ENCODE measurements at regions not wholly inside any gene's neighbourhood (a gene's known extent, or its start where the extent isn't known, plus 50 kb on each side); places are given as distances from the start of the nearest gene placed in this dataset.

DNA sequence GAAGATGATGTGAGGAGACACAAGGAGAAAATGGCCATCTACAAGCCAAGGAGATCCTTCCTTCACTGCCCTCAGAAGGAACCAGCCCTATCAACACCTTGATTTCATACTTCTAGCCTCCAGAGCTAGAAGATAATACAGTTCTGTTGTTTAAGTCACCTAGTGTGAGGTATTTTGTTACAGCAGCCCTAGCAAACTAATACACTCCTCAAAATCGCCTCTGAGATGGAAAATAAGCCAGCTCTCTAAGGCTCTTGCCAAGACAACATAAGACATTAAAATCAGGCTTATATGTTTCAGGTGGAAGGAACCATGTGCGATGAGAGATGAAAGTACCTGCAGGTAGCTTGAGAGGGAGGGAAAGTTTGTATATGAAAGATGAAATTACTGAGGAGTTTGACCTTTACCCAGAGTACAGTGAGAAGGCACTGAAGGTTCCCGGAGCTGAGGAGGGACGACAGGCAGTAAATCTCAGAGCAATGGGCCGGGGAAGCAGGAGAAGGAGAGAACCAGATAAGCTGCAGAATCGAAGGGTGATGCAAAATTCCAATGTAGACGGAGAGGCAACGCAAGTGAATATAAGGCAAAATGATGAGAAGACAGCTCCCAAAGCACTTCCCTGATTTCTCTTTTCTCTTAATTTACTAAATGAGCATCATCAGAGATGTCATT, 84.7 kb downstream of the HHIPL2 start:
- TF ChIP-seq CTCF (conservative IDR thresholded peaks at IDR 0.05), result no peak
- no peak for TF ChIP-seq ZFX (IDR thresholded peaks at IDR 0.05)

Data from C4-2B (cell line).